WI38 (cell line): ENCODE measurements at regions not wholly inside any gene's neighbourhood (a gene's known extent, or its start where the extent isn't known, plus 50 kb on each side); places are given as distances from the start of the nearest gene placed in this dataset.

Experiments used
- H3K4me3 ChIP-seq: 2 replicates; pipeline ENCODE4 v1.5.1; 2011; ENCODE audit warnings: low read depth, mild to moderate bottlenecking, control low read depth, low read length
- CTCF ChIP-seq: IDR thresholded peaks from 2 replicates; pipeline ENCODE4 v1.5.1; 2012; ENCODE audit warnings: low read depth, mild to moderate bottlenecking, control low read depth, low read length

DNA sequence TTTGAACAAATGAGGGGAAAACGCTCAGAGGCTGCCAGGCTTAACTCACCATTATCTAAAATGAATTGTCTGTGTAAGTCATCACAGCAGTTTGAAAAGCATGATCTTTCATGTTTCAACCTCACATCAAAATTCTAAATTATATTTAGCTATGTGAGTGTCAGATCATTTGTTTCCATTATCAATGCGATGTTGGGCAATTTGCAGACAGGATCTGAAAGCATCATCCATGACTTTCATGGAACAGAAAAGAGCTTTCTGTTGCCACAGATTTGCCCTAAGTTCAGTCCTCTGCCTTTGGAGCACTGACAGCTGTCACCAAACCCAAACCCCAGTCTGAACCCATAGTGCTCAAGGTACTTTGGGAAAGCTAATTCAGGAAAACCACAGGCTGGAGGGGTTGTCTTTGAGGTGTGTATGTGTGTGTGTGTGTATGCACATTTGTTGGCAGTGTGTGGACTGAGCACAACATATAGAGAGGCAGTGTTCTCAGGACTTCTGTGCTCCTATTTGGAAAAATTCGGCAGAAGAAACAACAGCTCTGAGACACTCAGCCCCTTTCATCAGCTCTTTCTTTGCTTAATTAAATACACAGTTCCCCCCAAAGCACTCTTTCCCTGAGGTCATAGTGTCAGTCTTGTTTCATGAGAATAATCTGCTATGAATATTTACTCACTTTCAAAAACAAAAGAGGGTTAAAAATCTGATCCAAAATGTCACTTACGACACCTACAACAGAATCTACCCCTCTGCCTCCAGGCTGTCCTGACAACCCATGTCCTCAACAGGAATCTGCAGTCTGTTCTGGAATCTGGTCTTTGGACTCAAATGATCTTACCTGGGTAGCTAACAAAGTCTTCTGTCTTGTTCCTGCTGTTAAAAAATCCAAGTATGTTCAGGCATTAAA lies 188.5 kb upstream of the KLF14 start:
- no peak overlapping the region for H3K4me3 ChIP-seq
- TF ChIP-seq CTCF = no peak

GRCh38 chr7:130923365-130923764 lies 189.4 kb upstream of the KLF14 start:
- no peak for TF ChIP-seq CTCF
- H3K4me3 ChIP-seq = no peak overlapping the region

DNA sequence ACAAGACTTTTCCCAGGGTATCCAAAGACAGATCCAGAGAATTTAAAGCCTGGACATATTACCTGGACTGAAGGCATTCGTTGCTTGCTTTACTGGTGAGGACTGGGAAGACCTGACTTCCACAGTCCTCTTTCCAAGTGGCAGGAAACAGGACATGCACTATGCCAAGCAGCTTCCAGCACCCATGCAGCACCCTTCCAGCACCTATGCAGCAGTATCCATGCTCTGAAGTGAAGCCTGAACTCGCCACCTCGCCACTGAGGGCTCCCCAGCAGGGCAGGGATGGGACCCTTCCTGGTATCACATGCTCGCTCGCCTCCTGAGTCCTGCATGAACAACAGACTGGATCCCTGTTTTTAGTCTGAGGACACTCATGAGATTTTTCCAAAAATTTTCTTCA lies 189.9 kb upstream of the KLF14 start:
- TF ChIP-seq CTCF = no peak
- no peak overlapping the region for H3K4me3 ChIP-seq

DNA sequence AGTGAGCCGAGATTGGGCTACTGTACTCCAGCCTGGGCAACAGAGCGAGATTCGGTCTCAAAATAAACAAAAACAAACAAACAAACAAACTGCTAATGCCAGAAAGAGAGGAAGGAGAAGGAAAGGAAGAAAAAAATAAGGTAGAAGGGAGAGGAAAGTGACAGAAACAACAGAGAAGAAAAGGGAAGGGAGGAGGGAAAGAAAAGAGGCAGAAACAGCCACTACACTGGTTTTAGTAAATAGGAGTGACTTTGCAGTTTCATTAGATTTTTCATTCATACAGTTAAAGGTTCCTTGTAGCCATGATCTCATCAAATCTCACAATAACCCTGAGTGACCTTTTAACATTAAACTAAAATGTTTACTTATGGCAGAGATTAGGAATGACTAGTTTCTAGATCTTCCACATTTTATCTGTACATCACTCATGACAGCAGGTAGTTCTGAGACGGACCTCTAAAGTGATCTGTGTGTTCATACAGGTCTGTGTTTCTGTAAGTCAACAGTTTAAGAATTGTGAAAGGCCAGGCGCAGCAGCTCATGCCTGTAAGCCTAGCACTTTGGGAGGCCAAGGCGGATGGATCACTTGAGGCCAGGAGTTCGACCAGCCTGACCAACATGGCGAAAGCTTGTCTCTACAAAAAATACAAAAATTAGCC lies 191.3 kb upstream of the KLF14 start:
- TF ChIP-seq CTCF = no peak
- H3K4me3 ChIP-seq = no peak overlapping the region

DNA sequence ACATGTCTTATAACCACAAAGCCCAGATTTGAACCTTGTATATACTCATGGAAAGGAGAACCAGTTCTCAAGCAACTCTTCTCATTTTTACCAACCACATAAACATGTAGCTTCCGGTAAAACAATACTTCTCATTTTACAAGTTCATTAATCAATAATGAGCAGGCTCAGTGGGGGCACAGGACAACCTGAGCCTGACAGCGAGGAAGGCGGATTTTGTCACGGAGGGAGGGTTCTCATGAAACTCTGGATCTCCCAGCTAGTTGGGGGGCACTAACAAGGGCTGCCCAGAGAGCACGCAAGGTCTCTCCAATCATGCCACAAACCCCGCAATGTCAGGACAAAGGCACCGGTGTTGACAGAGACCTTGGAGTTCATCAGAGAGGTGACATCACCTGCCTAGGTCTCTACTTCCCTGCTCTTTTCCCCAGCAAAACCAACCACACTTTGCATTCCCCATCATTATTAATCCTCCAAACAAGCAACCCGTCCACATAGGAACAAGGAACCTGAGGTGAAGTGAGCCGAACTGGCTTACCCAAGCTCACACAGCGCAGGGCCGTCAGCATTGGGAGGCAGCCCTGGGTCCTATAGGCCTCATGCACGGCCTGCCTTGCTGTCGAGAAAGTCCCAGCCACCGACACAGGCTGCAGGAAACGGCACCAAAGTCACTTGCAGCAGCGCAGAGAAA lies 192.1 kb upstream of the KLF14 start:
- no peak overlapping the region for H3K4me3 ChIP-seq
- no peak for TF ChIP-seq CTCF

DNA sequence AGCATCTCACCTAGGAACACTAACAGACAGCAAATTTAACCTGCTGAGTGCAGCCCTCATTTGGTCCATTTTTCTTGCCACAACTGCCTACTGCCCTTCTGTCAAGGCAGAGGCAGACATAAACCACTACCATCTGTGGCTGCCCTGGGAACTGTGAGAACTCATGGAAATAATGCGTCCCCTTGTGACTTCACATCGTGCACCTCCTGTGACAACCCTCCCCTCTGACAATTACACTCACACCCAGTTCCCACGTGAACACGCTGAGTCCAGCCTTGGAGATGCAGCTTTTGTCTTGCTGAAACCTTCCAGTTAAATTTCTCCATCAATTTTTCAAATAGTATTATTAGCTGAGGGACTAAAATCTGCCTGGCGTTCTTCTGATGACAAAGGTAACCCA lies 193.1 kb upstream of the KLF14 start:
- no peak for TF ChIP-seq CTCF
- H3K4me3 ChIP-seq = no peak overlapping the region
